Body of pancreas (tissue), 4 donors: ENCODE measurements at regions not wholly inside any gene's neighbourhood (a gene's known extent, or its start where the extent isn't known, plus 50 kb on each side); places are given as distances from the start of the nearest gene placed in this dataset.

Source experiments
- CTCF ChIP-seq, 7 experiments: fragments of 450-650 bp in 4 of 7; fragments of 200-600 bp in 3 of 7; sonication (generic) in 3 of 7; IDR thresholded peaks; one replicate each; pipeline ENCODE4 v1.5.1; 2016 to 2019; ENCODE audit warnings: antibody characterized with exemption in 7 of 7
- POLR2A ChIP-seq, 3 donors: fragments of 450-650 bp; IDR thresholded peaks; one replicate each; pipeline ENCODE4 v1.6.1; 2016; ENCODE audit warnings: antibody characterized with exemption in 3 of 3, mild to moderate bottlenecking in 2 of 3

- no peak for TF ChIP-seq CTCF (IDR thresholded peaks at IDR 0.05)
- no peak for TF ChIP-seq POLR2A (IDR thresholded peaks at IDR 0.05)
Measured at GRCh38 chr2:126437016-126437415, 218.9 kb upstream of the GYPC start.
